Panc1 (cell line): ENCODE measurements at regions not wholly inside any gene's neighbourhood (a gene's known extent, or its start where the extent isn't known, plus 50 kb on each side); places are given as distances from the start of the nearest gene placed in this dataset.

ENCODE experiments used
- ATAC-seq: fragments of 200-7000 bp; cut with Tn5 transposase; 2 replicates; pipeline ENCODE4 v1.9.1; 2020; ENCODE audit warnings: mild to moderate bottlenecking, moderate library complexity
- BruUV-seq: library from RNA; stranded (reverse); fragments of 400-500 nt; replicated peaks from 2 replicates; lab custom pipeline; 2021; lab: Mats Ljungman, UMichigan
- CTCF ChIA-PET: fragments of 300-600 bp; sonication (Branson Sonifier 250); formaldehyde crosslinking; loops from one replicate; lab custom pipeline; 2022; ENCODE audit warnings: antibody characterized with exemption; lab: Charles Lee
- POLR2A ChIA-PET: fragments of 300-600 bp; sonication (Branson Sonifier 250); formaldehyde crosslinking; loops from one replicate; lab custom pipeline; 2022; ENCODE audit warnings: antibody characterized with exemption; lab: Charles Lee
- DNase-seq: peaks from one replicate; pipeline ENCODE4 v3.0.0-alpha.2; 2010; ENCODE audit warnings: low read depth, low spot score
- H3K27ac ChIP-seq: 2 replicates; pipeline ENCODE4 v1.5.1; 2011; ENCODE audit warnings: mild to moderate bottlenecking, low read length, inconsistent platforms
- H3K27me3 ChIP-seq: fragments of 200-500 bp; sonication (Bioruptor generic); 2 replicates; pipeline ENCODE4 v1.6.0; 2014; ENCODE audit warnings: low read length, inconsistent platforms; ENCODE audit not compliant: control insufficient read depth, insufficient read depth
- H3K36me3 ChIP-seq: fragments of 200-500 bp; sonication (Bioruptor generic); 2 replicates; pipeline ENCODE4 v1.5.1; 2014; ENCODE audit warnings: inconsistent platforms, mild to moderate bottlenecking, low read length, moderate library complexity; ENCODE audit not compliant: control insufficient read depth, insufficient read depth
- H3K4me1 ChIP-seq: 2 replicates; pipeline ENCODE4 v1.5.1; 2011; ENCODE audit warnings: inconsistent platforms, mild to moderate bottlenecking, low read length, moderate library complexity; ENCODE audit not compliant: control insufficient read depth, insufficient read depth
- H3K4me3 ChIP-seq, 2 experiments: 2 replicates each; pipeline ENCODE4 v1.5.1; 2011 to 2012; ENCODE audit warnings: low read depth in 2 of 2, low read length in 2 of 2, mild to moderate bottlenecking in 2 of 2, inconsistent platforms in 1 of 2, moderate library complexity in 1 of 2
- H3K9me3 ChIP-seq: fragments of 200-500 bp; sonication (Bioruptor generic); 2 replicates; pipeline ENCODE4 v1.5.1; 2014; ENCODE audit warnings: low read depth, mild to moderate bottlenecking, inconsistent platforms, low read length, moderate library complexity; ENCODE audit not compliant: control insufficient read depth, insufficient read depth
- POLR2AphosphoS5 ChIP-seq: IDR thresholded peaks from 2 replicates; pipeline ENCODE4 v1.6.1; 2012; ENCODE audit warnings: mild to moderate bottlenecking, low read depth, low read length, moderate library complexity
- REST ChIP-seq, 2 experiments: IDR thresholded peaks; 2 replicates each; pipeline ENCODE4 v1.6.1; 2011 to 2012; ENCODE audit warnings: low read depth in 2 of 2, control low read depth in 1 of 2, low read length in 1 of 2, mild to moderate bottlenecking in 1 of 2, moderate library complexity in 1 of 2; ENCODE audit not compliant: insufficient read depth in 1 of 2
- SIN3A ChIP-seq: IDR thresholded peaks from 2 replicates; pipeline ENCODE4 v1.6.1; 2012; ENCODE audit warnings: low read depth, mild to moderate bottlenecking, low read length, moderate library complexity, borderline replicate concordance; ENCODE audit not compliant: insufficient read depth
- TCF7L2 ChIP-seq: IDR thresholded peaks from 2 replicates; pipeline ENCODE4 v1.6.1; 2011; ENCODE audit warnings: mild to moderate bottlenecking, low read depth, low read length, inconsistent platforms
- in situ Hi-C: cut with HindIII; loops from 2 replicates; pipeline ENCODE4 v1.10.0; 2016; ENCODE audit warnings: low sequenced_read_pairs, low pct_unique_long_range_greater_than_20kb
- intact Hi-C: fragments of 100-400 bp; cut with micrococcal nuclease; formaldehyde crosslinking; loops from one replicate; pipeline ENCODE4 v1.10.0; 2022; ENCODE audit not compliant: unreplicated experiment
- TF ChIP-seq, protein P1 (sequence below): fragments of 450-650 bp; IDR thresholded peaks from 2 replicates; pipeline ENCODE4 v1.5.1; 2017; ENCODE audit warnings: mild to moderate bottlenecking

DNA sequence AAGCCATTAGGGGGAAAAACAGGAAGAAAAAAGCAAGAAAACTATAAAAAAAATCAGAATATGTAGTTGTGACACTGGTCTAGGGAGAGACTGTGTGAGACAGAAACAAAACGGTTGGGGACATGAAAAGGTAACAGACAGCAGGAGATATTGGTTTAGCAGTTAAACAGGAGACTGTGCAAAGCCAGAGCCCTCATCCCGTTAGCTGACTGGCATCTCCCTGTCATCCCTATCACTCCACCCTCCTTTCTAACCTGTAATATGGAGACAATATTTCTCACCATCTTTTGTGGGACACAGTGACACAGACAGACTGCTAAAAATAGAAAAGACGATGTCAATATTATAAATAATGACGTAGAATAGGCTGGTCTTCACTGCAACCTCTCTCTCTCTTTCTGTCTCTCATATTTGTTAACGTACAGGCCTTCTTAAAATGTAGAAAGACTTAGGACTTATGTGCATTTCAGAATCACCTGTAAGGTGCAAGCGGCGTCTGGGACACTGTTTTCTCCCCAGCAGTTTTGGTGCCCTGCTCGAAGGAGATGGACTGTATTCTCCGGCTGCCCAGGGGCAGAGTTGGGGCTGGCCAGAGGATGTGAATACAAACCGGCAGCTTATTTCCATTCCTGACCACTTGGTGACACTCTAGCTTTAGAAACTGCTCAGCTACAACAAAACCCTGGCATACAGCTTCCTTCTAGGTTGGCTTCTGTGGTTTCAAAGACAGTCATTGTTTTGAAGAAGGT lies 190.6 kb downstream of the MAT2B start:
- Histone ChIP-seq H3K36me3 (no peaks in the 10 kb centered on the region), H3K27ac (no peak overlapping the region), H3K4me3 (no peak overlapping the region), H3K4me1 (no peaks in the 10 kb centered on the region), H3K27me3 (no peaks in the 10 kb centered on the region; the same call in 1 of the 2 replicates), H3K9me3 (no peaks in the 10 kb centered on the region)
- ChIA-PET CTCF (interaction anchor here (0.6 to 0.7 kb wide), 3 partner anchors 317 to 808 kb away, joined by 3 read pairs; no protein-coding TSS in a partner anchor), POLR2A (no interaction called here)
- ATAC-seq: peak; percentile 98
- BruUV-seq: no TSS peak
- TF ChIP-seq, protein P1, sequence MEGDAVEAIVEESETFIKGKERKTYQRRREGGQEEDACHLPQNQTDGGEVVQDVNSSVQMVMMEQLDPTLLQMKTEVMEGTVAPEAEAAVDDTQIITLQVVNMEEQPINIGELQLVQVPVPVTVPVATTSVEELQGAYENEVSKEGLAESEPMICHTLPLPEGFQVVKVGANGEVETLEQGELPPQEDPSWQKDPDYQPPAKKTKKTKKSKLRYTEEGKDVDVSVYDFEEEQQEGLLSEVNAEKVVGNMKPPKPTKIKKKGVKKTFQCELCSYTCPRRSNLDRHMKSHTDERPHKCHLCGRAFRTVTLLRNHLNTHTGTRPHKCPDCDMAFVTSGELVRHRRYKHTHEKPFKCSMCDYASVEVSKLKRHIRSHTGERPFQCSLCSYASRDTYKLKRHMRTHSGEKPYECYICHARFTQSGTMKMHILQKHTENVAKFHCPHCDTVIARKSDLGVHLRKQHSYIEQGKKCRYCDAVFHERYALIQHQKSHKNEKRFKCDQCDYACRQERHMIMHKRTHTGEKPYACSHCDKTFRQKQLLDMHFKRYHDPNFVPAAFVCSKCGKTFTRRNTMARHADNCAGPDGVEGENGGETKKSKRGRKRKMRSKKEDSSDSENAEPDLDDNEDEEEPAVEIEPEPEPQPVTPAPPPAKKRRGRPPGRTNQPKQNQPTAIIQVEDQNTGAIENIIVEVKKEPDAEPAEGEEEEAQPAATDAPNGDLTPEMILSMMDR: peak; percentile 82
- TF ChIP-seq SIN3A: no peak
- intact Hi-C loops (loop anchor here (5.0 kb wide), 4 partner anchors 134 to 806 kb away; no protein-coding TSS in a partner anchor), in situ Hi-C loops (no loop called here)
- peak; percentile 42 for DNase-seq

GRCh38 chr5:163696579-163696887 lies 191.1 kb downstream of the MAT2B start:
- DNase-seq (no peak), ATAC-seq (0 out of 2 replicates have a peak, but pooled peaks have one; percentile 34)
- in situ Hi-C loops (no loop called here), intact Hi-C loops (loop anchor here (5.0 kb wide), 4 partner anchors 134 to 806 kb away; no protein-coding TSS in a partner anchor)
- H3K4me3 ChIP-seq: no peak overlapping the region
- no peaks in the 10 kb centered on the region for H3K36me3 ChIP-seq
- ChIA-PET CTCF (interaction anchor here (0.6 to 0.7 kb wide), 2 partner anchors 316 to 803 kb away, joined by 3 read pairs; no protein-coding TSS in a partner anchor), POLR2A (no interaction called here)
- H3K27me3 ChIP-seq: no peaks in the 10 kb centered on the region; the same call in 1 of the 2 replicates
- H3K4me1 ChIP-seq: no peaks in the 10 kb centered on the region
- TF ChIP-seq, protein P1: peak; percentile 52; the same call in 1 of the 2 replicates
- TF ChIP-seq SIN3A: no peak
- BruUV-seq: no TSS peak
- H3K9me3 ChIP-seq: no peaks in the 10 kb centered on the region
- H3K27ac ChIP-seq: no peak overlapping the region

- POLR2A ChIA-PET: no interaction called here
- CTCF ChIA-PET: interaction anchor here (0.6 kb wide), 1 partner anchor 8 kb away, joined by 3 read pairs; no protein-coding TSS in a partner anchor
- in situ Hi-C loops (no loop called here), intact Hi-C loops (no loop called here)
- no peak for ATAC-seq
- H3K4me3 ChIP-seq: no peak overlapping the region
- no peaks in the 10 kb centered on the region for H3K9me3 ChIP-seq
- H3K27ac ChIP-seq: no peak overlapping the region
- no TSS peak for BruUV-seq
- H3K4me1 ChIP-seq: no peaks in the 10 kb centered on the region
- H3K36me3 ChIP-seq: no peaks in the 10 kb centered on the region
- H3K27me3 ChIP-seq: no peaks in the 10 kb centered on the region; the same call in 1 of the 2 replicates
- TF ChIP-seq REST (IDR thresholded peaks at IDR 0.05; ENCODE audit: insufficient read depth in 1 of 2, low read depth in 2 of 2, low read length in 1 of 2) (no peak), POLR2AphosphoS5 (no peak), SIN3A (no peak), TCF7L2 (no peak)
- TF ChIP-seq, protein P1: no peak
- DNase-seq: no peak
Observed at GRCh38 chr5:163706053-163706771, 200.8 kb downstream of the MAT2B start.
